ENCODE measurements at regions not wholly inside any gene's neighbourhood (a gene's known extent, or its start where the extent isn't known, plus 50 kb on each side); places are given as distances from the start of the nearest gene placed in this dataset.

- TF ChIP-seq, protein P1, sequence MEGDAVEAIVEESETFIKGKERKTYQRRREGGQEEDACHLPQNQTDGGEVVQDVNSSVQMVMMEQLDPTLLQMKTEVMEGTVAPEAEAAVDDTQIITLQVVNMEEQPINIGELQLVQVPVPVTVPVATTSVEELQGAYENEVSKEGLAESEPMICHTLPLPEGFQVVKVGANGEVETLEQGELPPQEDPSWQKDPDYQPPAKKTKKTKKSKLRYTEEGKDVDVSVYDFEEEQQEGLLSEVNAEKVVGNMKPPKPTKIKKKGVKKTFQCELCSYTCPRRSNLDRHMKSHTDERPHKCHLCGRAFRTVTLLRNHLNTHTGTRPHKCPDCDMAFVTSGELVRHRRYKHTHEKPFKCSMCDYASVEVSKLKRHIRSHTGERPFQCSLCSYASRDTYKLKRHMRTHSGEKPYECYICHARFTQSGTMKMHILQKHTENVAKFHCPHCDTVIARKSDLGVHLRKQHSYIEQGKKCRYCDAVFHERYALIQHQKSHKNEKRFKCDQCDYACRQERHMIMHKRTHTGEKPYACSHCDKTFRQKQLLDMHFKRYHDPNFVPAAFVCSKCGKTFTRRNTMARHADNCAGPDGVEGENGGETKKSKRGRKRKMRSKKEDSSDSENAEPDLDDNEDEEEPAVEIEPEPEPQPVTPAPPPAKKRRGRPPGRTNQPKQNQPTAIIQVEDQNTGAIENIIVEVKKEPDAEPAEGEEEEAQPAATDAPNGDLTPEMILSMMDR (conservative IDR thresholded peaks at IDR 0.05; ENCODE audit: low read depth, low read length): no peak
- TF ChIP-seq EZH2phosphoT487 (IDR thresholded peaks at IDR 0.05; ENCODE audit: borderline replicate concordance, low read length) (no peak), EZH2 (IDR thresholded peaks at IDR 0.05; ENCODE audit: low read length, unreplicated experiment) (no peak)
Measured at GRCh38 chr5:89988129-89988810, 421.3 kb downstream of the CETN3 start.

All from PC-3 (cell line).